T-cell (primary cell): ENCODE measurements at regions not wholly inside any gene's neighbourhood (a gene's known extent, or its start where the extent isn't known, plus 50 kb on each side); places are given as distances from the start of the nearest gene placed in this dataset.

Source experiments
- ATAC-seq, 4 experiments: fragments of 200-7000 bp in 3 of 4; fragments of 150-1000 bp in 1 of 4; cut with Tn5 transposase; replicated peaks in 1 of 4; 1 replicate in 3 of 4; 2 replicates in 1 of 4; pipeline ENCODE4 v1.10.0; 2021; ENCODE audit warnings: moderate library complexity in 3 of 4, mild to moderate bottlenecking in 2 of 4, moderate number of reproducible peaks in 1 of 4
- CTCF ChIA-PET, 2 donors: fragments of 300-600 bp; sonication (Branson Sonifier 250); formaldehyde crosslinking; loops; one replicate each; lab custom pipeline; 2022; ENCODE audit warnings: antibody characterized with exemption in 2 of 2; lab: Charles Lee
- POLR2A ChIA-PET, 2 donors: fragments of 300-600 bp; sonication (Branson Sonifier 250); formaldehyde crosslinking; loops; one replicate each; lab custom pipeline; 2022; ENCODE audit warnings: antibody characterized with exemption in 2 of 2; lab: Charles Lee
- DNase-seq, 35 experiments: peaks; one replicate each; pipeline versions ENCODE4 v3.0.0 to v3.0.0-alpha.2; 2013 to 2023
- H3K27ac ChIP-seq: one replicate; pipeline ENCODE4 v1.5.1; 2013; ENCODE audit warnings: low read length
- H3K27me3 ChIP-seq, 2 experiments: replicated peaks in 1 of 2; 1 replicate in 1 of 2; 2 replicates in 1 of 2; pipeline versions ENCODE4 v1.6.1 to v1.7.0; 2013; ENCODE audit warnings: low read length in 1 of 2, mixed read lengths in 1 of 2; ENCODE audit not compliant: control insufficient read depth in 2 of 2, insufficient read depth in 2 of 2; ENCODE audit errors: extremely low read depth in 1 of 2
- H3K36me3 ChIP-seq, 2 donors: 1 replicate in 1 of 2; 2 replicates in 1 of 2; pipeline versions ENCODE4 v1.6.1 to v1.7.0; 2013; ENCODE audit warnings: low read length in 1 of 2; ENCODE audit not compliant: control insufficient read depth in 2 of 2, insufficient read depth in 1 of 2; ENCODE audit errors: extremely low read depth in 1 of 2
- H3K4me1 ChIP-seq, 2 experiments: 1 replicate in 1 of 2; 2 replicates in 1 of 2; pipeline versions ENCODE4 v1.6.1 to v1.7.0; 2013; ENCODE audit warnings: low read length in 2 of 2, mixed read lengths in 1 of 2; ENCODE audit not compliant: insufficient read depth in 2 of 2, control insufficient read depth in 1 of 2; ENCODE audit errors: extremely low read depth in 1 of 2
- H3K4me3 ChIP-seq, 2 donors: 1 replicate in 1 of 2; 2 replicates in 1 of 2; pipeline versions ENCODE4 v1.5.1 to v1.7.0; 2013; ENCODE audit warnings: mild to moderate bottlenecking in 2 of 2, low read length in 1 of 2, moderate library complexity in 1 of 2; ENCODE audit not compliant: control insufficient read depth in 1 of 2; ENCODE audit errors: extremely low read depth in 1 of 2
- H3K9me3 ChIP-seq: 2 replicates; pipeline ENCODE4 v1.7.0; 2013
- H3K27ac Mint-ChIP-seq, 2 donors: one replicate each; pipeline ENCODE4 v1.8.0; 2020 to 2021; ENCODE audit warnings: mild to moderate bottlenecking in 2 of 2, mixed read lengths in 2 of 2
- H3K27me3 Mint-ChIP-seq, 2 donors: one replicate each; pipeline ENCODE4 v1.8.0; 2021 to 2022; ENCODE audit warnings: mixed read lengths in 2 of 2
- H3K36me3 Mint-ChIP-seq: one replicate; pipeline ENCODE4 v1.8.0; 2021; ENCODE audit warnings: mixed read lengths
- H3K4me1 Mint-ChIP-seq, 3 donors: one replicate each; pipeline ENCODE4 v1.8.0; 2020 to 2022; ENCODE audit warnings: mixed read lengths in 3 of 3, mild to moderate bottlenecking in 1 of 3
- H3K4me3 Mint-ChIP-seq, 3 donors: one replicate each; pipeline ENCODE4 v1.8.0; 2020 to 2022; ENCODE audit warnings: mild to moderate bottlenecking in 3 of 3, mixed read lengths in 3 of 3, moderate library complexity in 3 of 3
- H3K9me3 Mint-ChIP-seq, 3 donors: one replicate each; pipeline ENCODE4 v1.8.0; 2020 to 2022; ENCODE audit warnings: mixed read lengths in 3 of 3
- WGBS: methylation state at CpG from one replicate; pipeline ENCODE4 v1.1.5; 2013; ENCODE audit warnings: missing lambda C conversion rate; ENCODE audit not compliant: insufficient coverage; 5-methylcytosine and 5-hydroxymethylcytosine counted together

DNA sequence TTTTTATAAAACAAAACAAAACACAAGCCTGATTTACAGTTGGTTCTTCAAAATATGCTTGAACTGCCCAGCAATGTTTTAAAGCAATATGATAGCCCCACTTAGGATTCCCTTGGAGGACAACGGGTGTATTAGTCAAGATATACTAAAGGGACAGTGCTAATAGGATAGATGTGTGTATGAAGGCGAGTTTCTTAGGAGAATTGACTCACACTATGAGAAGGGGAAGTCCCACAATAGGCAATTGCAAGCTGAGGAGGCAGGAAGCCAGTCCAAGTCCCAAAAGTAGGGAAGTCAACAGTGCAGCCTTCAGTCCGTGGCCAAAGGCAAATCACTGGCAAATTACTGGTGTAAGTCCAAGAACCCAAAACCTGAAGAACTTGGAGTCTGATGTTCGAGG lies 167.9 kb downstream of the CBLN2 start:
- ATAC-seq: no peak
- no peaks in the 10 kb centered on the region for H3K27me3 Mint-ChIP-seq
- ChIA-PET CTCF (no interaction called here), POLR2A (no interaction called here)
- no peak overlapping the region for H3K27ac ChIP-seq
- H3K27ac Mint-ChIP-seq: no peak overlapping the region
- H3K4me1 ChIP-seq: no peaks in the 10 kb centered on the region
- H3K9me3 ChIP-seq: no peaks in the 10 kb centered on the region
- no peak overlapping the region for H3K4me3 ChIP-seq
- 38% methylated on average over 3 of the region's 4 CpGs for WGBS
- H3K27me3 ChIP-seq: no peaks in the 10 kb centered on the region
- H3K36me3 Mint-ChIP-seq: no peaks in the 10 kb centered on the region
- no peak for DNase-seq
- no peaks in the 10 kb centered on the region for H3K36me3 ChIP-seq
- peaks cover 3 to 11% (median 6%) of the 10 kb centered on the region in 3 donors for H3K9me3 Mint-ChIP-seq
- H3K4me1 Mint-ChIP-seq: no peaks in the 10 kb centered on the region
- H3K4me3 Mint-ChIP-seq: no peak overlapping the region

DNA sequence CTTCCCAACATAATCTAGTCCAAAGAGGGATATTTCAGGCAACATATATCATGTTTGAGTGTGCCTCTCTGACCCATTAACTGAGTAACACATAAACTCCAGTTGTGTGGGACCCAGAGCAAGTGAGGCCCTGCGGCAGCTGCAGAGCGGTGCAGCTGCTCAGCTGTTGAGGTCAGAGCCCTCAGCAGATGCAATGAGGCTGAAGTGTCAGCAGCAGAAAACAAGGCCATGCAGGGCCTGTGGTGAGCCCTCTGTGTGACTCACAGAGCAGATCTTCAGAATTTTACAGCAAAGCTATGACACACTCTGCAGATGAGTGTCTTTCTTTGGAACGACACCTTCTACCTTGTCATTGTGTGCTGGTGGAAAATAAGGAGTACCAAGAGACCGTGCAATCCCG lies 168.5 kb downstream of the CBLN2 start:
- ChIA-PET CTCF (no interaction called here), POLR2A (no interaction called here)
- no peak for ATAC-seq
- H3K27ac Mint-ChIP-seq: no peak overlapping the region
- H3K4me1 Mint-ChIP-seq: no peaks in the 10 kb centered on the region
- no peaks in the 10 kb centered on the region for H3K27me3 ChIP-seq
- no peak overlapping the region for H3K27ac ChIP-seq
- no peaks in the 10 kb centered on the region for H3K27me3 Mint-ChIP-seq
- WGBS: 78% methylated on average over 2 of the region's 5 CpGs
- no peak overlapping the region for H3K4me3 Mint-ChIP-seq
- H3K36me3 Mint-ChIP-seq: no peaks in the 10 kb centered on the region
- H3K9me3 Mint-ChIP-seq: peaks cover 5 to 17% (median 6%) of the 10 kb centered on the region in 3 donors
- no peak overlapping the region for H3K4me3 ChIP-seq
- no peaks in the 10 kb centered on the region for H3K9me3 ChIP-seq
- no peak for DNase-seq
- H3K4me1 ChIP-seq: no peaks in the 10 kb centered on the region
- no peaks in the 10 kb centered on the region for H3K36me3 ChIP-seq

DNA sequence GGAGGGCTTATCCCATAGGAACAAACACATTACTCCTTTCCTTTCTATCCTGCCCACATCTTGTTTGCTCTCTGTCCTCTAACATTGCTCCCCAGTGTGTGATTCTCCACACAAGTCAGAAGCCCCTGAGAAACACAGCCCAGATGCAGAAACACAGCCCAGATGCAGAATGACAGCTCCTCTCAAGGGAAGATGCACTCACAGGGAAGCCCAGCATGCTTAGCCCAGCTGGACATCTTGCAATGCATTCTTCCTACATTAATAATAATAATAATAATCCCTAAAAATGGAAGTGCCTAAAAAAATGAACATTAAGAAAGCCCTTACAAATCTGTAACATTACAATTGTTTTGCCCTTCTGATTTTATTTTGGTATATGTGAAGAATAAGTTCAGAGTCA lies 172.1 kb downstream of the CBLN2 start:
- ChIA-PET POLR2A (no interaction called here), CTCF (no interaction called here)
- no peak for ATAC-seq
- DNase-seq: no peak
- Mint-ChIP-seq H3K9me3 (peaks cover 5 to 18% (median 18%) of the 10 kb centered on the region in 3 donors), H3K36me3 (no peaks in the 10 kb centered on the region), H3K4me3 (no peak overlapping the region), H3K27ac (no peak overlapping the region), H3K27me3 (no peaks in the 10 kb centered on the region), H3K4me1 (no peaks in the 10 kb centered on the region)
- H3K4me3 ChIP-seq: no peak overlapping the region
- H3K4me1 ChIP-seq: no peaks in the 10 kb centered on the region
- no peak overlapping the region for H3K27ac ChIP-seq
- H3K27me3 ChIP-seq: no peaks in the 10 kb centered on the region
- no peaks in the 10 kb centered on the region for H3K9me3 ChIP-seq
- H3K36me3 ChIP-seq: no peaks in the 10 kb centered on the region

DNA sequence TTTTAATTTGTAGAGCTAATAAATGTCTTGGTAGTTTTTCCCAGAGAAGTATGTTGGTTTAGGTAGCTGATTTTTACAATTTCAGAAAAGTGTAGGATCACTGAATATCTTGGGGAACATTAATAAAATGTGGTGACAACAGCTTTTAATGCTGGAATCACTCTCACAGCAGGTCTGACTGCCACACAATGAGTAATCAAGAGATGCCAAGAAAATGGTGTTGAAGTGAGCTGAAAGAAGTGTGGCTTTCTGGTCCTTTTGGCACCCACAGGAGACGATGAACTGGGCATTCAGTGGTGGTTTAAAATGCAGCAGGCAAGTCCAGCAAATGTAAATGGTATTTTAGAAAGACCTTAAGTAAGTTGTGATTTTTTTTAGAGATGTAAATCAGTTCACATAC lies 175.8 kb downstream of the CBLN2 start:
- DNase-seq: no peak
- H3K9me3 Mint-ChIP-seq: peaks cover 4 to 21% (median 11%) of the 10 kb centered on the region in 3 donors
- ATAC-seq: no peak
- WGBS: no CpG with 5 or more reads among the region's 1 CpG
- H3K4me3 Mint-ChIP-seq: no peak overlapping the region
- ChIA-PET CTCF (no interaction called here), POLR2A (interaction anchor here in 1 of 2 donors (0.7 kb wide), 1 partner anchor 776 kb away, joined by 3 read pairs; no protein-coding TSS in a partner anchor)
- Histone ChIP-seq H3K27me3 (no peaks in the 10 kb centered on the region), H3K36me3 (no peaks in the 10 kb centered on the region), H3K27ac (no peak overlapping the region), H3K4me3 (no peak overlapping the region), H3K4me1 (no peaks in the 10 kb centered on the region), H3K9me3 (no peaks in the 10 kb centered on the region)
- H3K36me3 Mint-ChIP-seq: no peaks in the 10 kb centered on the region
- H3K27me3 Mint-ChIP-seq: no peaks in the 10 kb centered on the region
- H3K27ac Mint-ChIP-seq: no peak overlapping the region
- no peaks in the 10 kb centered on the region for H3K4me1 Mint-ChIP-seq

DNA sequence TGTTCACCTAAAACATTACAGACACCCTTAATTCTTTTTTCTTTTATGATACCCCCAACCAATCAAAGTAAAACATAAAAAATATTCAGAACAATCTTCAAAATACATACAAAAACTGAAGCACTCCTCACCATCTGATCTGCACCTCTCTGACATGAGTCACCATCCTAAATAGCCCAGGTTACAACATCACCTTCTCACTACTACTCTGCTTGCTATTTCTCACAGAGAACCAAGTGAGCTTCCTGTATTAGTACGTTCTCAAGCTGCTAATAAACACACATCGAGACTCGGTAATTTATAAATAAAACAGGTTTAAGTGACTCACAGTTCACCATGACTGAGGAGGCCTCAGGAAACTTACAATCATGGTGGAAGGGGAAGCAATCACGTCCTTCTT lies 183.5 kb downstream of the CBLN2 start:
- no peaks in the 10 kb centered on the region for H3K36me3 Mint-ChIP-seq
- Histone ChIP-seq H3K4me3 (no peak overlapping the region), H3K36me3 (no peaks in the 10 kb centered on the region), H3K4me1 (no peaks in the 10 kb centered on the region), H3K27ac (no peak overlapping the region), H3K27me3 (no peaks in the 10 kb centered on the region), H3K9me3 (no peaks in the 10 kb centered on the region)
- ATAC-seq: no peak
- H3K9me3 Mint-ChIP-seq: peaks cover 5 to 14% (median 13%) of the 10 kb centered on the region in 3 donors
- WGBS: no CpG with 5 or more reads among the region's 4 CpGs
- no peaks in the 10 kb centered on the region for H3K27me3 Mint-ChIP-seq
- CTCF ChIA-PET: no interaction called here
- no peak for DNase-seq
- no peak overlapping the region for H3K4me3 Mint-ChIP-seq
- H3K27ac Mint-ChIP-seq: no peak overlapping the region
- no peaks in the 10 kb centered on the region for H3K4me1 Mint-ChIP-seq
- POLR2A ChIA-PET: no interaction called here

DNA sequence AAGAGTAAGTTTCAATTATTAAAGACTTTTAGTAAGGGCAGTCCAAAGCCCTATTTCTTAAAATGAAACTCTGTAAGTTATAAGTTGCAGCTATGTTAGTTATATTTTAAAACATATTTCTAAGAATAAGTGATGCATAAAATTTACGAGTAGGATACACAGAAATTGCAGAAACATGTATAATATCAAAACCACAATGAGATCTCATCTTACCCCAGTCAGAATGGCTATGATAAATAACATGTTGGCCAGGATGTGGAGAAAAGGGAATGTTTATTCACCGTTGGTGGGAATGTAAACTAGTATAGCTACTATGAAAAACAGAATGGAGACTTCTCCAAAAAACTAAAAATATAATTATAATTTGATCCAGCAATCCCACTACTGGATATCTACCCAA lies 201.2 kb downstream of the CBLN2 start:
- Histone ChIP-seq H3K36me3 (no peaks in the 10 kb centered on the region), H3K4me1 (no peaks in the 10 kb centered on the region), H3K9me3 (no peaks in the 10 kb centered on the region), H3K4me3 (no peak overlapping the region), H3K27ac (no peak overlapping the region), H3K27me3 (no peaks in the 10 kb centered on the region)
- ATAC-seq (no peak), DNase-seq (no peak)
- no peaks in the 10 kb centered on the region for H3K27me3 Mint-ChIP-seq
- WGBS: no CpG with 5 or more reads among the region's 2 CpGs
- H3K9me3 Mint-ChIP-seq: peaks cover 3 to 9% (median 4%) of the 10 kb centered on the region in 3 donors
- POLR2A ChIA-PET: no interaction called here
- H3K36me3 Mint-ChIP-seq: no peaks in the 10 kb centered on the region
- no peak overlapping the region for H3K27ac Mint-ChIP-seq
- CTCF ChIA-PET: no interaction called here
- no peaks in the 10 kb centered on the region for H3K4me1 Mint-ChIP-seq
- no peak overlapping the region for H3K4me3 Mint-ChIP-seq

DNA sequence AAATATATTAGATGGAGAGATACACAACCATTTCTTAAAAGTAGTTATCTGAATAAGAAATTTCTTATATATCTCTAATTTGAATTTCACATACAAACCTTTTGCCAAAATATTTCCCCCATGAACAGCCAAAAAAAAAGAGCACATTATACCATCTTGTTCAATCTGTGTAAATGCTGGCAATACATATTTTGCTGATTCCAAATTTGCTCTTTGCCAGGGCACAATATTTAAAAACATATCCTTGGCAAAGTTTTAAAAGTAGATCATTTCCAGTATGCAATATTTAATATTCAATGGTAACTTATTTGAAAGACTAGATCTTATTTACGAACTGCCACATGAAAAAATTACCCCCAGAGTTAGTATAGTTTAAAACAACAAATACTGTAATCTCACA lies 204.2 kb downstream of the CBLN2 start:
- DNase-seq: no peak
- H3K9me3 ChIP-seq: no peaks in the 10 kb centered on the region
- Mint-ChIP-seq H3K9me3 (peaks cover 0 to 5% (median 3%) of the 10 kb centered on the region in 3 donors), H3K27me3 (no peaks in the 10 kb centered on the region), H3K4me3 (no peak overlapping the region), H3K27ac (no peak overlapping the region), H3K4me1 (no peaks in the 10 kb centered on the region), H3K36me3 (no peaks in the 10 kb centered on the region)
- no peak for ATAC-seq
- POLR2A ChIA-PET: no interaction called here
- H3K4me1 ChIP-seq: no peaks in the 10 kb centered on the region
- no CpG with 5 or more reads among the region's 1 CpG for WGBS
- no peak overlapping the region for H3K27ac ChIP-seq
- H3K36me3 ChIP-seq: no peaks in the 10 kb centered on the region
- no peaks in the 10 kb centered on the region for H3K27me3 ChIP-seq
- no peak overlapping the region for H3K4me3 ChIP-seq
- CTCF ChIA-PET: no interaction called here
